HCT116 (cell line): ENCODE measurements at regions not wholly inside any gene's neighbourhood (a gene's known extent, or its start where the extent isn't known, plus 50 kb on each side); places are given as distances from the start of the nearest gene placed in this dataset.

Experiments used
- ATAC-seq: fragments of 200-7000 bp; cut with Tn5 transposase; 2 replicates; pipeline ENCODE4 v1.9.1; 2020; ENCODE audit warnings: mild to moderate bottlenecking, moderate library complexity
- BruUV-seq: library from RNA; stranded (reverse); fragments of 400-500 nt; replicated peaks from 2 replicates; lab custom pipeline; 2021; lab: Mats Ljungman, UMichigan
- CTCF ChIA-PET: fragments of 300-600 bp; sonication (Branson Sonifier 250); formaldehyde crosslinking; loops from one replicate; lab custom pipeline; 2021; ENCODE audit warnings: antibody characterized with exemption; lab: Charles Lee
- POLR2A ChIA-PET: fragments of 300-600, 350-600 bp; sonication (Branson Sonifier 250); formaldehyde crosslinking; loops from one replicate; lab custom pipeline; 2021; ENCODE audit warnings: antibody characterized with exemption; lab: Charles Lee
- RAD21 ChIA-PET, 2 experiments: fragments of 300-600 bp; sonication (Branson Sonifier 250); formaldehyde crosslinking; loops; one replicate each; lab custom pipeline; 2023; ENCODE audit warnings: low total read pairs in 2 of 2; ENCODE audit not compliant: uncharacterized antibody in 2 of 2, unreplicated experiment in 2 of 2, low non-redundant PET in 1 of 2; lab: Charles Lee
- DNase-seq: peaks from one replicate; pipeline ENCODE4 v3.0.0-alpha.2; 2010; ENCODE audit warnings: low read depth, low spot score
- H2AFZ ChIP-seq: fragments of 200-600 bp; shearing (Covaris generic), sonication (generic); 2 replicates; pipeline ENCODE4 v1.6.1; 2017; ENCODE audit warnings: low read depth, mixed run types, mixed read lengths, antibody characterized with exemption, low read length; ENCODE audit not compliant: poor library complexity, severe bottlenecking
- H3K27ac ChIP-seq: 2 replicates; pipeline ENCODE4 v1.5.1; 2012; ENCODE audit warnings: low read depth, low read length
- H3K27me3 ChIP-seq: fragments of 200-600 bp; sonication (generic); 2 replicates; pipeline ENCODE4 v1.6.1; 2016; ENCODE audit warnings: mixed run types, low read length, mixed read lengths; ENCODE audit not compliant: insufficient read depth
- H3K36me3 ChIP-seq, 2 experiments: fragments of 200-500 bp in 1 of 2; fragments of 200-600 bp in 1 of 2; sonication (Bioruptor generic) in 1 of 2; sonication (generic) in 1 of 2; 2 replicates each; pipeline versions ENCODE4 v1.5.1 to v1.6.1; 2014 to 2016; ENCODE audit warnings: low read length in 2 of 2, inconsistent platforms in 1 of 2, mixed read lengths in 1 of 2, mixed run types in 1 of 2; ENCODE audit not compliant: insufficient read depth in 2 of 2, control insufficient read depth in 1 of 2
- H3K4me1 ChIP-seq, 2 experiments: fragments of 200-600 bp in 1 of 2; sonication (generic) in 1 of 2; 2 replicates each; pipeline versions ENCODE4 v1.5.1 to v1.6.1; 2012 to 2017; ENCODE audit warnings: low read length in 2 of 2, inconsistent platforms in 1 of 2, mild to moderate bottlenecking in 1 of 2, mixed read lengths in 1 of 2, mixed run types in 1 of 2, moderate library complexity in 1 of 2; ENCODE audit not compliant: insufficient read depth in 2 of 2, control insufficient read depth in 1 of 2
- H3K4me2 ChIP-seq: fragments of 200-600 bp; sonication (generic); 2 replicates; pipeline ENCODE4 v1.6.1; 2017; ENCODE audit warnings: mixed run types, low read length, mixed read lengths
- H3K4me3 ChIP-seq, 2 experiments: fragments of 200-600 bp in 1 of 2; sonication (generic) in 1 of 2; replicated peaks in 1 of 2; 2 replicates each; pipeline ENCODE4 v1.5.1; 2011 to 2016; ENCODE audit warnings: low read length in 2 of 2, control low read depth in 1 of 2, low read depth in 1 of 2, mild to moderate bottlenecking in 1 of 2, mixed read lengths in 1 of 2, mixed run types in 1 of 2
- H3K79me2 ChIP-seq: fragments of 200-600 bp; sonication (generic); 2 replicates; pipeline ENCODE4 v1.6.1; 2017; ENCODE audit warnings: mild to moderate bottlenecking, mixed run types, low read length, moderate library complexity, mixed read lengths; ENCODE audit not compliant: insufficient read depth
- H3K9ac ChIP-seq: fragments of 200-600 bp; sonication (generic); 2 replicates; pipeline ENCODE4 v1.6.1; 2016; ENCODE audit warnings: low read length, mixed read lengths
- H3K9me2 ChIP-seq: fragments of 200-600 bp; sonication (generic), shearing (Covaris generic); 2 replicates; pipeline ENCODE4 v1.6.1; 2017; ENCODE audit warnings: mixed run types, mild to moderate bottlenecking, moderate library complexity; ENCODE audit not compliant: insufficient read depth
- H3K9me3 ChIP-seq, 2 experiments: fragments of 200-500 bp in 1 of 2; fragments of 200-600 bp in 1 of 2; sonication (Bioruptor generic) in 1 of 2; sonication (generic) in 1 of 2; 2 replicates each; pipeline ENCODE4 v1.6.1; 2014 to 2017; ENCODE audit warnings: low read length in 2 of 2, mixed read lengths in 2 of 2, inconsistent platforms in 1 of 2, low read depth in 1 of 2, mild to moderate bottlenecking in 1 of 2, mixed run types in 1 of 2, moderate library complexity in 1 of 2; ENCODE audit not compliant: control insufficient read depth in 1 of 2, insufficient read depth in 1 of 2
- H4K20me1 ChIP-seq: fragments of 200-600 bp; sonication (generic), shearing (Covaris generic); 2 replicates; pipeline ENCODE4 v1.6.1; 2017; ENCODE audit warnings: mixed run types, mild to moderate bottlenecking, moderate library complexity; ENCODE audit not compliant: insufficient read depth
- EGR1 ChIP-seq: IDR thresholded peaks from 2 replicates; pipeline ENCODE4 v1.6.1; 2012; ENCODE audit warnings: low read depth
- ELF1 ChIP-seq: IDR thresholded peaks from 2 replicates; pipeline ENCODE4 v1.6.1; 2012; ENCODE audit warnings: low read depth, borderline replicate concordance
- EZH2 ChIP-seq: fragments of 200-600 bp; sonication (generic); IDR thresholded peaks from 2 replicates; pipeline ENCODE4 v1.6.1; 2017; ENCODE audit warnings: antibody characterized with exemption, mixed run types
- TCF7L2 ChIP-seq: IDR thresholded peaks from 2 replicates; pipeline ENCODE4 v1.7.0; 2011; ENCODE audit warnings: borderline replicate concordance, inconsistent platforms; ENCODE audit not compliant: insufficient read depth, insufficient read length; ENCODE audit errors: extremely low read depth
- ZNF274 ChIP-seq: fragments of 200-500 bp; sonication (Bioruptor generic); IDR thresholded peaks from 2 replicates; pipeline ENCODE4 v1.6.1; 2014; ENCODE audit warnings: mild to moderate bottlenecking, low read depth, low read length, inconsistent platforms
- intact Hi-C: fragments of 100-400 bp; cut with micrococcal nuclease; formaldehyde crosslinking; loops from 2 replicates; pipeline ENCODE4 v1.10.0; 2022
- TF ChIP-seq, protein P1 (sequence below): IDR thresholded peaks from 2 replicates; pipeline ENCODE4 v1.6.1; 2011; ENCODE audit warnings: mild to moderate bottlenecking, low read length, moderate library complexity; ENCODE audit not compliant: insufficient replicate concordance; ENCODE audit errors: extremely low read depth
- TF ChIP-seq, protein P2 (sequence below): IDR thresholded peaks from 2 replicates; pipeline ENCODE4 v1.6.1; 2012

DNA sequence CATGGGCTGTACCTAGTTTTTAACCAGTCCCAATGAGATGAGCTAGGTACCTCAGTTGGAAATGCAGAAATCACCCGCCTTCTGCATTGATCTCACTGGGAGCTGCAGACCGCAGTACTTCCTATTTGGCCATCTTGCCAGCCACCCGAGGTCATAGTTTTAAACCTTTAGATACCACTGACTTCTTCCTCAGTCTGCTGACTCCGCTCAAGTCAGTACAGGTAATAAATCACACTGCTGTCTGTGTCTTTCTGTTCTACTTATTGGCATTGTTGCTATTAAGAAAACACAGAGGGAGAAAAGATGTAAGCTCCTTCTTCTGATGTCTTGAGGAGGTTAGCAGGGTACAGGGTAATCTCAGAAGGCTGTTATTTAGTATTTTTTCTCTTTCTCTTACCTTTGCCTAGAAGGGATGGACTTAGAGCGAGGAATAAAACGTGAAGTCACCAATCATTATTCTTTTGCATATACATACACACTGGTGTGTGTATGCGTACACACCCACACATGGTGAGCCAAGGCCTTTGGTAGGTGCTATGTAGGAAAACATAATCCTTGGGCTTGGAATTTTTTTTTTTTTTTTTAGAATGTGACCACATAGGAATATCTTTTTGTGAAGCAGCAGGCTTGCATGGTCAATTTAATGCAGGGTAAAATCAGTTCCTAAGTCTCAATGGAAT lies 197.2 kb downstream of the EDEM1 start:
- no peaks in the 10 kb centered on the region for H4K20me1 ChIP-seq
- H3K27me3 ChIP-seq = no peaks in the 10 kb centered on the region
- no peaks in the 10 kb centered on the region for H3K9me3 ChIP-seq
- H3K4me1 ChIP-seq = peaks cover 13 to 22% of the 10 kb centered on the region in 2 experiments
- no peaks in the 10 kb centered on the region for H3K79me2 ChIP-seq
- no peaks in the 10 kb centered on the region for H3K36me3 ChIP-seq
- H3K4me2 ChIP-seq = no peak overlapping the region
- H3K4me3 ChIP-seq = no peak overlapping the region
- H2AFZ ChIP-seq = no peak overlapping the region
- ATAC-seq = no peak
- DNase-seq = no peak
- ChIA-PET RAD21 (no interaction called here), POLR2A (no interaction called here), CTCF (no interaction called here)
- H3K9me2 ChIP-seq = no peaks in the 10 kb centered on the region
- no peak overlapping the region for H3K27ac ChIP-seq
- intact Hi-C loops = no loop called here
- no TSS peak for BruUV-seq
- TF ChIP-seq EZH2 = no peak
- no peak for TF ChIP-seq EGR1
- TF ChIP-seq TCF7L2 = no peak
- TF ChIP-seq ELF1 = no peak
- TF ChIP-seq, protein P1, sequence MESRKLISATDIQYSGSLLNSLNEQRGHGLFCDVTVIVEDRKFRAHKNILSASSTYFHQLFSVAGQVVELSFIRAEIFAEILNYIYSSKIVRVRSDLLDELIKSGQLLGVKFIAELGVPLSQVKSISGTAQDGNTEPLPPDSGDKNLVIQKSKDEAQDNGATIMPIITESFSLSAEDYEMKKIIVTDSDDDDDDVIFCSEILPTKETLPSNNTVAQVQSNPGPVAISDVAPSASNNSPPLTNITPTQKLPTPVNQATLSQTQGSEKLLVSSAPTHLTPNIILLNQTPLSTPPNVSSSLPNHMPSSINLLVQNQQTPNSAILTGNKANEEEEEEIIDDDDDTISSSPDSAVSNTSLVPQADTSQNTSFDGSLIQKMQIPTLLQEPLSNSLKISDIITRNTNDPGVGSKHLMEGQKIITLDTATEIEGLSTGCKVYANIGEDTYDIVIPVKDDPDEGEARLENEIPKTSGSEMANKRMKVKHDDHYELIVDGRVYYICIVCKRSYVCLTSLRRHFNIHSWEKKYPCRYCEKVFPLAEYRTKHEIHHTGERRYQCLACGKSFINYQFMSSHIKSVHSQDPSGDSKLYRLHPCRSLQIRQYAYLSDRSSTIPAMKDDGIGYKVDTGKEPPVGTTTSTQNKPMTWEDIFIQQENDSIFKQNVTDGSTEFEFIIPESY = no peak
- TF ChIP-seq, protein P2, sequence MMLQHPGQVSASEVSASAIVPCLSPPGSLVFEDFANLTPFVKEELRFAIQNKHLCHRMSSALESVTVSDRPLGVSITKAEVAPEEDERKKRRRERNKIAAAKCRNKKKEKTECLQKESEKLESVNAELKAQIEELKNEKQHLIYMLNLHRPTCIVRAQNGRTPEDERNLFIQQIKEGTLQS = no peak
- no peak for TF ChIP-seq ZNF274
- no peak overlapping the region for H3K9ac ChIP-seq
